ENCODE measurements at regions not wholly inside any gene's neighbourhood (a gene's known extent, or its start where the extent isn't known, plus 50 kb on each side); places are given as distances from the start of the nearest gene placed in this dataset.

GRCh38 chr2:34844629-34845028 lies 1245.5 kb upstream of the FAM98A start:
- Histone ChIP-seq H3K27ac (ENCODE audit: low read depth, low read length) (no peak overlapping the region), H3K14ac (ENCODE audit: insufficient read length) (no peak overlapping the region), H3K9ac (replicated peaks in 1 of 4; ENCODE audit: extremely low read depth in 1 of 4, low read depth in 3 of 4, low read length in 3 of 4) (no peak overlapping the region), H3K36me3 (ENCODE audit: control insufficient read depth in 2 of 4, insufficient read depth in 4 of 4, low read length in 3 of 4) (no peaks in the 10 kb centered on the region), H4K8ac (ENCODE audit: extremely low read depth, insufficient read depth, low read length) (no peak overlapping the region), H2AFZ (ENCODE audit: low read length) (no peak overlapping the region), H3K79me2 (ENCODE audit: control insufficient read depth in 1 of 2, insufficient read depth in 2 of 2, low read length in 2 of 2) (no peaks in the 10 kb centered on the region), H3K4ac (replicated peaks; ENCODE audit: insufficient read length, low read depth, low read length) (no peak overlapping the region), H3K56ac (replicated peaks; ENCODE audit: insufficient read length, low read depth, low read length) (no peak overlapping the region), H3K27me3 (replicated peaks in 1 of 4; ENCODE audit: control insufficient read depth in 3 of 4, extremely low read depth in 1 of 4, insufficient read depth in 3 of 4, low read length in 3 of 4) (no peaks in the 10 kb centered on the region), H3K23me2 (ENCODE audit: low read depth, low read length) (no peaks in the 10 kb centered on the region), H2AK5ac (ENCODE audit: low read depth, low read length) (no peak overlapping the region), H2BK15ac (ENCODE audit: low read length) (no peak overlapping the region), H3K4me1 (replicated peaks in 1 of 4; ENCODE audit: control insufficient read depth in 3 of 4, insufficient read depth in 4 of 4, low read length in 3 of 4) (no peaks in the 10 kb centered on the region), H4K20me1 (replicated peaks in 1 of 2; ENCODE audit: control insufficient read depth in 1 of 2, insufficient read depth in 2 of 2, low read length in 2 of 2) (no peaks in the 10 kb centered on the region), H2BK120ac (replicated peaks; ENCODE audit: low read depth, low read length) (no peak overlapping the region), H2BK12ac (ENCODE audit: low read depth, low read length) (no peak overlapping the region), H3K23ac (ENCODE audit: insufficient read length) (no peak overlapping the region), H3K18ac (ENCODE audit: extremely low read depth, low read length) (no peak overlapping the region), H4K91ac (replicated peaks; ENCODE audit: insufficient read length, low read length) (no peak overlapping the region), H2BK5ac (ENCODE audit: low read depth, low read length) (no peak overlapping the region), H2BK20ac (ENCODE audit: low read length) (no peak overlapping the region), H3K4me2 (ENCODE audit: insufficient read depth in 1 of 2, low read depth in 2 of 2, low read length in 2 of 2) (no peak overlapping the region), H3K79me1 (ENCODE audit: low read depth, low read length) (no peaks in the 10 kb centered on the region), H4K5ac (ENCODE audit: insufficient read length, low read depth, low read length) (no peak overlapping the region), H3K9me3 (ENCODE audit: insufficient read depth in 2 of 2, low read depth in 1 of 2, low read length in 1 of 2) (no peaks in the 10 kb centered on the region), H3K4me3 (ENCODE audit: extremely low read depth in 1 of 4, insufficient read depth in 2 of 4, low read depth in 3 of 4, low read length in 4 of 4) (no peak overlapping the region)
- TF ChIP-seq BACH1 (IDR thresholded peaks at IDR 0.05; ENCODE audit: low read length) (no peak), NANOG (IDR thresholded peaks at IDR 0.05; ENCODE audit: insufficient read depth, low read depth, low read length, poor library complexity, severe bottlenecking) (no peak), CTBP2 (IDR thresholded peaks at IDR 0.05; ENCODE audit: borderline replicate concordance, insufficient read depth, insufficient read length, low read length) (no peak), CHD1 (IDR thresholded peaks at IDR 0.05; ENCODE audit: low read depth, low read length) (no peak), SUZ12 (IDR thresholded peaks at IDR 0.05; ENCODE audit: low read length) (no peak), TBP (IDR thresholded peaks at IDR 0.05; ENCODE audit: low read depth, low read length) (no peak), SRF (IDR thresholded peaks at IDR 0.05; ENCODE audit: low read depth, low read length) (no peak), BCL11A (IDR thresholded peaks at IDR 0.05; ENCODE audit: low read depth in 2 of 2, low read length in 2 of 2) (no peak)
- POLR2A ChIA-PET (ENCODE audit: partially characterized antibody), result no interaction called here
- CTCF ChIA-PET (ENCODE audit: partially characterized antibody), result no interaction called here
- DNase-seq (ENCODE audit: low read depth in 1 of 2, low spot score in 2 of 2) (no peak), FAIRE-seq (no peak)

All from H1 (cell line).